ENCODE measurements at regions not wholly inside any gene's neighbourhood (a gene's known extent, or its start where the extent isn't known, plus 50 kb on each side); places are given as distances from the start of the nearest gene placed in this dataset.

GRCh38 chr1:201618389-201618788 is 79.5 kb downstream of the NAV1 start:
- no peak for DNase-seq (ENCODE audit: low read depth in 1 of 2, low spot score in 1 of 2)
- TF ChIP-seq POLR2AphosphoS5 (IDR thresholded peaks at IDR 0.05; ENCODE audit: low read depth) (no peak), GABPA (IDR thresholded peaks at IDR 0.05; ENCODE audit: low read depth) (no peak), CTCF (IDR thresholded peaks at IDR 0.05; ENCODE audit: insufficient read depth, low read length) (no peak), SPI1 (IDR thresholded peaks at IDR 0.05; ENCODE audit: borderline replicate concordance, low read depth) (no peak), REST (IDR thresholded peaks at IDR 0.05; ENCODE audit: insufficient replicate concordance, low read depth) (no peak)
- Histone ChIP-seq H3K27me3 (ENCODE audit: insufficient read depth, poor library complexity, severe bottlenecking) (peaks cover 2% of the 10 kb centered on the region), H3K4me3 (replicated peaks; ENCODE audit: insufficient read depth, low read length) (no peak overlapping the region), H3K27ac (replicated peaks) (no peak overlapping the region)

GRCh38 chr1:201618905-201619304 is 80.0 kb downstream of the NAV1 start:
- H3K4me3 ChIP-seq (replicated peaks; ENCODE audit: insufficient read depth, low read length): no peak overlapping the region
- no peak overlapping the region for H3K27ac ChIP-seq (replicated peaks)
- peaks cover 2% of the 10 kb centered on the region for H3K27me3 ChIP-seq (ENCODE audit: insufficient read depth, poor library complexity, severe bottlenecking)
- TF ChIP-seq REST (IDR thresholded peaks at IDR 0.05; ENCODE audit: insufficient replicate concordance, low read depth): no peak
- TF ChIP-seq CTCF (IDR thresholded peaks at IDR 0.05; ENCODE audit: insufficient read depth, low read length): no peak
- TF ChIP-seq POLR2AphosphoS5 (IDR thresholded peaks at IDR 0.05; ENCODE audit: low read depth): no peak
- TF ChIP-seq SPI1 (IDR thresholded peaks at IDR 0.05; ENCODE audit: borderline replicate concordance, low read depth): no peak
- TF ChIP-seq GABPA (IDR thresholded peaks at IDR 0.05; ENCODE audit: low read depth): no peak
- DNase-seq (ENCODE audit: low read depth in 1 of 2, low spot score in 1 of 2): no peak

GRCh38 chr1:201619513-201619912 is 80.6 kb downstream of the NAV1 start:
- Histone ChIP-seq H3K27me3 (ENCODE audit: insufficient read depth, poor library complexity, severe bottlenecking) (peaks cover 2% of the 10 kb centered on the region), H3K27ac (replicated peaks) (no peak overlapping the region), H3K4me3 (replicated peaks; ENCODE audit: insufficient read depth, low read length) (no peak overlapping the region)
- DNase-seq (ENCODE audit: low read depth in 1 of 2, low spot score in 1 of 2): no peak
- TF ChIP-seq REST (IDR thresholded peaks at IDR 0.05; ENCODE audit: insufficient replicate concordance, low read depth) (no peak), SPI1 (IDR thresholded peaks at IDR 0.05; ENCODE audit: borderline replicate concordance, low read depth) (no peak), POLR2AphosphoS5 (IDR thresholded peaks at IDR 0.05; ENCODE audit: low read depth) (no peak), GABPA (IDR thresholded peaks at IDR 0.05; ENCODE audit: low read depth) (no peak), CTCF (IDR thresholded peaks at IDR 0.05; ENCODE audit: insufficient read depth, low read length) (no peak)

All from HL-60 (cell line).